Ammon's horn (tissue), 1 donor: ENCODE measurements at regions not wholly inside any gene's neighbourhood (a gene's known extent, or its start where the extent isn't known, plus 50 kb on each side); places are given as distances from the start of the nearest gene placed in this dataset.
"Not testable (repeated sequence)": the region's sequence is repeated elsewhere in the genome, so short reads cannot be mapped to it uniquely, and the experiment has no call there.

ENCODE experiments used
- DNase-seq: peaks from one replicate; pipeline ENCODE4 v3.0.0-alpha.2; 2016; ENCODE audit warnings: low spot score

DNA sequence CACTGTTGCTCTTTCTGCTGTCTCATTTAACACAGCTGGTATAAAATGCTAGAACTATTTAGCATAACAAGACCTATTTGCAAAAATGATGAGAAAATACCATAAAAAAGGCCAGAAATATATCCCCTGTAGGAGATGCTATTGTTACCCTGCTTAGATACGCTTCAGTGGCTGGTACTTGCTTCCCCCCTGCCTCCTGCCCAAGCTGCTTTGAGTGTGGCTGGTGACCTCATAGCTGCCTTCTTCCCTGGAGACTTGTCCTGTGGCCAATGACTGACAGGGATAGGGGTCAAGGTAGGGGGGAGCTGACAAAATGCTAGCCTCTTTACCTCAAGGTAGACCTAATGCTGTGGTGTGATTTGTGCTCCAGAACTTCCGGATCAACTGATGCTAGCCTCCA, 150.2 kb upstream of the ZEB2 start:
- DNase-seq: no peak

DNA sequence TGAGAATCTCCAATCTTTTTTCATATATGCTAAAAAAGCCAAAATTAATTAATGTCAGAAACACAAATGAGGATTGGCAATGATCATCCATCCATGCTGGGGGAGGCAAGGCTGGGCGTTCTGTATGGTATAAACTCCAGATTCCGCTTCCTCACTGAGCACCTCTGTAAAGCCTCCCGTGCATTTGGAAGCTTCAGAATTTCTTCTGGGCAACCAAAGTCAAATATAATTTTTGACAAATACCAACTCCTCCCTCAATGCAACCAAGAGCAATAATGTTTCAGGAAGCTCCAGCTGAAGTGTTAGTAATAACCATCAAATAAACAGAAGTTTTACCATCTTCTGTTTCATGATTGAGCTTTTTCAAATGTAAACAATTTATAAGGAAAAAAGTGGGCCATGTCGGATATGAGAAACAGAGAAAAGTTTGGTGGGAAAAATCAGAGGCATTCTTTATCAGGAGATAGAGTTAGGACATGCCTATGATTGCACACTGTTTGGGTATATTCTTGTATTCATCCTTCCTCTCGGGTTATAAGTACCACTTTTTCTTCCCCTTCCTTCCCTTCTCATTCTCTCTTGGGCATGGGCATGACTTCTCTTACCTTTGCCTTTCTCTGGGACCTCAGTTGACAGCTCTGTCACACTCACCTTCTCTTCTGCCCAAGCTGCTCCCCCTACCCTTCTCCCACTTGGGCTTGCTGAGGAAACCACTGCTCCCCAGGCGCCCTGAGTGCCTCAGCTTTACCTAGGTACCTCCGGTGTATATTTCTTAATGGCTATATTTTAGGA, 149.5 kb upstream of the ZEB2 start:
- no peak for DNase-seq

DNA sequence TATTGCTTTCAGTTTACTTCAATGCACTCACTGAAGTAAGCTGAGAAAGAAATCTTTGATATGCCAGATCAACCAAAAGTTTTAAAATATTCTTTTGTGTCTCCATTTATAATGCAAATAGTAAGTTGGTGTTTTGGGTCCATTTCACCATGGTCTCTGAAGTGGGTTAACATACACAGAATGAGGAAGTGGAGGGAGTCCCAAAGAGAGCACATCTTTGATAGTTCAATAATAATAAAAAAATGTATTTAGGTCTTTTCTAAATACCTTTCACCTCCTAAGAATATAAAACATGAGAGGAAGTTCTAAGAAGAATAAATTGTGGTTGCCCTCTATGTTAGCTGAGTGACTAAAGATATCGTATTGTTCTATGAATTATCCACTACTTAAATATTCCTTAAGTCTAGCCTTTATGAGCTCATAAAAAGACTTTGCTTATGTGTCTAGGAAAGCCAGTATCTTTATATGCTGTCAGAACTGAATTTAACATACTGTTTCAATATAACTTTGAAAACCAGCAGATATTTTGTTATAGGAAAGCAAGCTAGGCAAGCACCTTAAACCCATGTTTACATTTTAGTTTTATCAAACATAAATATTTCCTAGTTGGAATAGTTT, 148.7 kb upstream of the ZEB2 start:
- no peak for DNase-seq

DNA sequence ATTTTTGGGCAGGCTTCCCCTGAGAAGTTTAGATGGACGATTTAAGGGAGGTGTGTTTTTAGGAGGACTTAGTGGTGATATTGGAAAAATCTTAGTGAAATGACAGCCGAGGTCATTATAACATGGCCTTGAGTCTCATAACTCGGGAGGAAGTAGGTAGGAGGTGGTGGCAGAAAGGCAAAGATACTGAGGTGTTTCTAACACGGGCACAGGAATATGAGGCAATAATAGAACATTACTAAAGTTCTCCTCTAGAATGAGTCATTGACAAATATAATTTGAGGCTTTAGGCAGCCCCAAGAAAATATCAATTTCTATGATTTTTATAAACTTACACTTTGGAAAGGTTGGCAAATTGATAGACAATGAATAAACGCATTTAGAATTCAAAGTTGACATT, 146.1 kb upstream of the ZEB2 start:
- DNase-seq: no peak

GRCh38 chr2:144663207-144663606, 143.3 kb upstream of the ZEB2 start:
- peak; percentile 19 for DNase-seq

DNA sequence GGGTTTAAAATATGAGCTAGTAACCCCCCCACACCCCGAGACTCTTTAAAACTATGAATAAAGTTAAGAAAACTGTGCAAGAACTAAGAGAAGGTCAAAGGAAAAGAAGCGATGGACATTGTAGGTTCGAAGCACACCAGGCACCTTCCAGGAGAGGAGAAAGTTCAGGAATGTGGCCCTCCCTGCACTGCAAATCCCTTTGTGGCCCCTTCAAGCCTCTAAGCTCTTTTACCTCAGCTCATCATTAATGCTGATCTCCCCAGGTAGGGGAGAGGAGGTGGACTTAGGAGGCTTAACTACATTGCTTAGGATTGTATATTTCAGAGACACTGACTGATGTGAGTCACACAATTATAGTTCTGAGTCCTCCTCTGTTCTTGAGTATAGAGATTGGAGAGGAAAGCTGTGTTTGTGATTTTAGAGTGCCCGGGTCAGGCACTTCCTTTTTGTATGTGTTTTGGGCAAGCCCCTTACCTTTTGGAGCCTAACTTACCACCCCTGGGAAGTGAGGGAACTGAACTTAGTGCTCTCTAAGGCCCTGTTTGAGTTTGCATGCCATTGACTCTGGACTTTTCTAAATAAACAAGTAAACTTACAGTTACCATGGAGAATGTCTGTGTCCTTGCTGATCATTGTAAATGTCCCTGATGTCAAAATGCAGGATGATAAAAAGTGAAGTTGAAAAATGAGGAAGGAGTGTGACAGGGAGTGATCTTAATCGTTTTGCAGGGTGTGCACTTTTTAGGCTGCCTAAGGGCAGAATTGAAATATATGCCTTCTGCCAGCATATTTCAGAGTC, 140.8 kb upstream of the ZEB2 start:
- DNase-seq: peak; percentile 19

GRCh38 chr2:144659731-144660275, 139.9 kb upstream of the ZEB2 start:
- no peak for DNase-seq

GRCh38 chr2:144654523-144654922, 134.6 kb upstream of the ZEB2 start:
- no peak for DNase-seq

- DNase-seq: no peak
Observed at GRCh38 chr2:144650907-144651306, 131.0 kb upstream of the ZEB2 start.

DNA sequence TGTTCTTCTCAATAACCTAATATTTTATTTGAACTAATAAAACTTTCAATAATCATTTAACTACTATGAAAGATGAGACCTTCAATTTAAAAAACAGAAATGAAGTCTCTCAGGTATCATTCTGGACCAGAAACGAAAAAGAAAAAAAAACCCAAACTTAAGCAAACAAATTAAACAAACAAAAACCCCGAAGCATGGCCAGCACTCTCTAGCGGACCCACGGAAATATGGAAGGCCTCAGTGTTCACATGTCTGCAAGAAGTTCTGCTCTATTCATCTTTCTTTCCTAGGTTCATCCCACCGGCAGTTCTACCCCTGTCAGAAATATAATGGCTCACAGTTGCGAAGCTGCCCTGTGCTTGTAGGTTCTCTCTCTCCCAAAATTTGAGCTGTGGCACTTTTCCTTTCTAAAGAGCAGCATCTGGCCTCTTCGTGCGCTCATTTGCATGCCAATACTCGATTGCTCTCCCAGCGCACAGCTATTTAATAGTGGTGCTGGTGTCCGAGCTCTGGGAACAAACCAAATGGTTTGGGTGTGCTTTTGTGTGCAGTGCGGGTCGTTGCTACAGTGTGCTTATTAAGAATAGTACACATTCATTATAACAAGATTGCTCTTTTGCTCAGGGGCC, 129.0 kb upstream of the ZEB2 start:
- peak; percentile 28 for DNase-seq

DNA sequence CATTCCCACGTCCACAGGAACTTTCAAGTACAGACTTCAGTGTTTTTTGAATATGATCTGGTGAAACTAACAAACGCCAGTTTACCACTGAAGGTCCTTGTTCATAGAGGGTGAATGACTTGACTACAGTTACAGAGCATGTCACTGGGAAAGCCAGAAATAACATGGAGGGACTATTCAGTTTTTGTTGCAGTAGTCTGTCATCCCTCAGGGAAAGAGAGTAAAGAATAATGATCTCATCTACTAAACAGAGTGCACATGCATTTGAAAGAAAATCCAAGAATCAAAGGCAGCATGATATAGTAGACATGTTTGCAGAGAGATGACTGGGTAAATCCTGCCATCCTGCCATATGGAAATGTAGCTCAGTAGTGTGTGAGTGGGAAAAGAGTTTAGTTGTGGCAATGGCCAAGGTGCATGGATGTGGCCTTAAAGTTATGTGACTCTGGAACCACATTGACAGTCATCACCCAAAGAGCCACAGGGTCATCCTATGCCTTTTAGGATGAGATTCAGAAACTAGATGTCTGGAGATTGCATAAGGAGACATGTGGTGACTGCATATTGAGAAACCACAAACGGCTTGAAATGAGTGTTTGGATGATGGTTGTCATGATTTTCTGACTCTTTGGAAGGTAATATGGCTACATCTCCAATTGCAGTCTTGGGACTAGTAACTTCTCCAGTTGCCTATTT, 125.3 kb upstream of the ZEB2 start:
- no peak for DNase-seq

DNA sequence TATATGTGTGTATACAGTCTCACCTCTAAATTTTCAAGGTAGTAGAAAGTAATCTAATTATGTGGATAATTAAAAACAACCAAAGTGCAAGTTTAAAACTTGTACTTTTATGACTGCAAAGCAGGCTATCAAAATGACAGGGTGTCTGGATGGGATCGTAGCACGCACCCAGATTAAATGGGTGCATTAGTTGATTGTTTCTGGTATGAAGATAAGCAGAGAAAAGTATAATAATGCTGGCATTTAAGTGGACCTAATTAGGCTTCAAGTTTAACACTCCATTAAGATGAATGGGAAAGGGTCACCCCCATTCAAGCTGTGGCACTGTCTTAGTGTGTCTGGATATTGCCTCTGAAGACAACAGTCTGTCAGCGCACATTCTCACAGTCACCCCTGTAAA, 124.6 kb upstream of the ZEB2 start:
- DNase-seq: no peak

- no peak for DNase-seq
Observed at GRCh38 chr2:144643537-144644336, 123.8 kb upstream of the ZEB2 start.

- DNase-seq: no peak
Observed at GRCh38 chr2:144642856-144643255, 122.9 kb upstream of the ZEB2 start.

- DNase-seq: no peak
Observed at GRCh38 chr2:144642131-144642530, 122.2 kb upstream of the ZEB2 start.

DNA sequence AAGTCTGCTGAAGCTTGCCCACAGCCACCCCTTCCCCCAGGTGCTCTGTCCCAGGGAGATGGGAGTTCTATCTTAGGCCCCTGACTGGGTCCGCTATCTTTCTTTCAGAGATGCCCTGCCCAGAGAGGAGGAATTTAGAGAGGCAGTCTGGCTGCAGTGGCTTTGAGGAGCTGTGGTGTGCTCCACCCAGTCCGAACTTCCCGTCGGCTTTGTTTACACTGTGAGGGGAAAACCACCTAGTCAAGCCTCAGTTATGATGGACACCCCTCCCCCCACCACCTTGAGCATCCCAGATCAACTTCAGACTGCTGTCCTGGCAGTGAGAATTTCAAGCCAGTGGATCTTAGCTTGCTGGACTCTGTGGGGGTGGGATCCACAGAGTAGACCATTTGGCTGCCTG, 118.3 kb upstream of the ZEB2 start:
- DNase-seq: not testable (repeated sequence)

DNA sequence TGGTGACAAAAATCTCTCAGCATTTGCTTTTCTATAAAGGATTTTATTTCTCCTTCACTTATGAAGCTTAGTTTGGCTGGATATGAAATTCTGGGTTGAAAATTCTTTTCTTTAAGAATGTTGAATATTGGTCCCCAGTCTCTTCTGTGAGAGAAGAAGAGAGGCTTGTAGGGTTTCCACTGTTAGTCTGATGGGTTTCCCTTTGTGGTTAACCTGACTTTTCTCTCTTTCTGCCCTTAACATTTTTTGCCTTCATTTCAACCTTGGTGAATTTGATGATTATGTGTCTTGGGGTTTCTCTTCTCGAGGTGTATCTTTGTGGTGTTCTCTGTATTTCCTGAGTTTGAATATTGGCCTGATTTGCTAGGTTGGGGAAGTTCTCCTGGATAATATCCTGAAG, 116.9 kb upstream of the ZEB2 start:
- not testable (repeated sequence) for DNase-seq

DNA sequence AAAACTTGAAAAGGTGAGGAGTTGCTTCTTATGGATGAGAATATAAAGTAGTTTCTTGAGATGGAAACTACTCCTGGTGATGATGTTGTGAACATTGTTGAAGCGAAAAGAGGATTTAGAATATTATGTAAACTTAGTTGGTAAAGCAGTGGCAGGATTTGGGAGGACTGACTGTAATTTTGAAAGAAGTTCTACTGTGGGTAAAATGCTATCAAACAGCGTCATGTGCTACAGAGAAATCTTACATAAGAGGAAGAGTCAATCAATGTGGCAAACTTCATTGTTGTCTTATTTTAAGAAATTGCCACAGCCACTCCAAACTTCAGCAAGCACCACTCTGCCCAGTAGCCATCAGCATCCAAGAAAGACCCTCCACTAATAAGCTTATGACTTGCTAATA, 112.9 kb upstream of the ZEB2 start:
- no peak for DNase-seq

DNA sequence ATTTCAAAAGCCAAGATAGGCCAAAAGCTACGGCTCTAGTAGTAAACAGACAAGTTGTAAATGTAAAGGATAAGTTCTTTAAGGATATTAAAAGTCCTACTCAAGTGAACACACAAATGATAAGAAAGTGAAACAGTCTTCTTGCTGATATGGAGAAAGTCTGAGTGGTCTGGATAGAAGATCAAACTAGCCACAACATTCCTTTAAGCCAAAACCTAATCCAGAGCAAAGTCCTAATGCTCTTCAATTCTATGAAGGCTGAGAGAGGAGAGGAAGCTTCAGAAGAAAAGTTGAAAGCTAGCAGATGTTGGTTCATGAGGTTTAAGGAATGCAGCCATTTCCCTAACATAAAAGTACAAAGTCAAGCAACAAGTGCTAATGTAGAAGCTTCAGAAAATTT, 111.7 kb upstream of the ZEB2 start:
- DNase-seq: no peak

GRCh38 chr2:144630459-144631215, 110.7 kb upstream of the ZEB2 start:
- DNase-seq: no peak
